HCT116 (cell line): ENCODE measurements at regions not wholly inside any gene's neighbourhood (a gene's known extent, or its start where the extent isn't known, plus 50 kb on each side); places are given as distances from the start of the nearest gene placed in this dataset.
"Not testable (repeated sequence)": the region's sequence is repeated elsewhere in the genome, so short reads cannot be mapped to it uniquely, and the experiment has no call there.

Experiments used
- CBX3 ChIP-seq: IDR thresholded peaks from 2 replicates; pipeline ENCODE4 v1.6.1; 2012; ENCODE audit warnings: low read depth
- EZH2 ChIP-seq: fragments of 200-600 bp; sonication (generic); IDR thresholded peaks from 2 replicates; pipeline ENCODE4 v1.6.1; 2017; ENCODE audit warnings: antibody characterized with exemption, mixed run types
- POLR2A ChIP-seq: IDR thresholded peaks from 2 replicates; pipeline ENCODE4 v1.7.0; 2011; ENCODE audit warnings: borderline replicate concordance; ENCODE audit not compliant: insufficient read depth, insufficient read length; ENCODE audit errors: extremely low read depth
- POLR2AphosphoS5 ChIP-seq: IDR thresholded peaks from 2 replicates; pipeline ENCODE4 v1.6.1; 2011; ENCODE audit warnings: mild to moderate bottlenecking, low read depth, low read length, moderate library complexity
- SIN3A ChIP-seq: IDR thresholded peaks from 2 replicates; pipeline ENCODE4 v1.6.1; 2012; ENCODE audit warnings: low read depth
- SRF ChIP-seq: IDR thresholded peaks from 2 replicates; pipeline ENCODE4 v1.6.1; 2012; ENCODE audit warnings: low read depth
- TF ChIP-seq, protein P1 (sequence below), 3 experiments: fragments of 200-600 bp in 1 of 3; sonication (generic) in 1 of 3; IDR thresholded peaks in 2 of 3; conservative IDR thresholded peaks in 1 of 3; 2 replicates each; pipeline ENCODE4 v1.5.1; 2012 to 2017; ENCODE audit warnings: low read depth in 2 of 3, low read length in 2 of 3, antibody characterized with exemption in 1 of 3, borderline replicate concordance in 1 of 3, control low read depth in 1 of 3, mild to moderate bottlenecking in 1 of 3, mixed read lengths in 1 of 3, mixed run types in 1 of 3, moderate library complexity in 1 of 3; ENCODE audit not compliant: insufficient read depth in 1 of 3
- TF ChIP-seq, protein P2 (sequence below): IDR thresholded peaks from 2 replicates; pipeline ENCODE4 v1.6.1; 2012; ENCODE audit warnings: low read depth

DNA sequence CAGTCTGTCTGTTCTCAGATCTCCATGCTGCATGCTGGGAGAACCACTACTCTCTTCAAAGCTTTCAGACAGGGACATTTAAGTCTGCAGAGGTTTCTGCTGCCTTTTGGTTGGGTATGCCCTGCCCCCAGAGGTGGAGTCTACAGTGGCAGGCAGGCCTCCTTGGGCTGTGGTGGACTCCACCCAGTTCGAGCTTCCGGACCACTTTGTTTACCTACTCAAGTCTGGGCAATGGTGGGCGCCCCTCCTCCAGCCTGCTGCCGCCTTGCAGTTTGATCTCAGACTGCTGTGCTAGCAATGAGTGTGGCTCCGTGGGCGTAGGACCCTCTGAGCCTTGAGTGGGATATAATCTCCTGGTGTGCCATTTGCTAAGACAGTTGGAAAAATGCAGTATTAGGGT, 317.1 kb downstream of the COL12A1 start:
- TF ChIP-seq, protein P1, sequence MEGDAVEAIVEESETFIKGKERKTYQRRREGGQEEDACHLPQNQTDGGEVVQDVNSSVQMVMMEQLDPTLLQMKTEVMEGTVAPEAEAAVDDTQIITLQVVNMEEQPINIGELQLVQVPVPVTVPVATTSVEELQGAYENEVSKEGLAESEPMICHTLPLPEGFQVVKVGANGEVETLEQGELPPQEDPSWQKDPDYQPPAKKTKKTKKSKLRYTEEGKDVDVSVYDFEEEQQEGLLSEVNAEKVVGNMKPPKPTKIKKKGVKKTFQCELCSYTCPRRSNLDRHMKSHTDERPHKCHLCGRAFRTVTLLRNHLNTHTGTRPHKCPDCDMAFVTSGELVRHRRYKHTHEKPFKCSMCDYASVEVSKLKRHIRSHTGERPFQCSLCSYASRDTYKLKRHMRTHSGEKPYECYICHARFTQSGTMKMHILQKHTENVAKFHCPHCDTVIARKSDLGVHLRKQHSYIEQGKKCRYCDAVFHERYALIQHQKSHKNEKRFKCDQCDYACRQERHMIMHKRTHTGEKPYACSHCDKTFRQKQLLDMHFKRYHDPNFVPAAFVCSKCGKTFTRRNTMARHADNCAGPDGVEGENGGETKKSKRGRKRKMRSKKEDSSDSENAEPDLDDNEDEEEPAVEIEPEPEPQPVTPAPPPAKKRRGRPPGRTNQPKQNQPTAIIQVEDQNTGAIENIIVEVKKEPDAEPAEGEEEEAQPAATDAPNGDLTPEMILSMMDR (IDR thresholded peaks at IDR 0.05 in 2 of 3, conservative IDR thresholded peaks at IDR 0.05 in 1 of 3; ENCODE audit: borderline replicate concordance in 1 of 3, insufficient read depth in 1 of 3, low read depth in 2 of 3, low read length in 2 of 3), result not testable (repeated sequence)
- not testable (repeated sequence) for TF ChIP-seq SRF, POLR2A, SIN3A, EZH2, CBX3, POLR2AphosphoS5
- TF ChIP-seq, protein P2, sequence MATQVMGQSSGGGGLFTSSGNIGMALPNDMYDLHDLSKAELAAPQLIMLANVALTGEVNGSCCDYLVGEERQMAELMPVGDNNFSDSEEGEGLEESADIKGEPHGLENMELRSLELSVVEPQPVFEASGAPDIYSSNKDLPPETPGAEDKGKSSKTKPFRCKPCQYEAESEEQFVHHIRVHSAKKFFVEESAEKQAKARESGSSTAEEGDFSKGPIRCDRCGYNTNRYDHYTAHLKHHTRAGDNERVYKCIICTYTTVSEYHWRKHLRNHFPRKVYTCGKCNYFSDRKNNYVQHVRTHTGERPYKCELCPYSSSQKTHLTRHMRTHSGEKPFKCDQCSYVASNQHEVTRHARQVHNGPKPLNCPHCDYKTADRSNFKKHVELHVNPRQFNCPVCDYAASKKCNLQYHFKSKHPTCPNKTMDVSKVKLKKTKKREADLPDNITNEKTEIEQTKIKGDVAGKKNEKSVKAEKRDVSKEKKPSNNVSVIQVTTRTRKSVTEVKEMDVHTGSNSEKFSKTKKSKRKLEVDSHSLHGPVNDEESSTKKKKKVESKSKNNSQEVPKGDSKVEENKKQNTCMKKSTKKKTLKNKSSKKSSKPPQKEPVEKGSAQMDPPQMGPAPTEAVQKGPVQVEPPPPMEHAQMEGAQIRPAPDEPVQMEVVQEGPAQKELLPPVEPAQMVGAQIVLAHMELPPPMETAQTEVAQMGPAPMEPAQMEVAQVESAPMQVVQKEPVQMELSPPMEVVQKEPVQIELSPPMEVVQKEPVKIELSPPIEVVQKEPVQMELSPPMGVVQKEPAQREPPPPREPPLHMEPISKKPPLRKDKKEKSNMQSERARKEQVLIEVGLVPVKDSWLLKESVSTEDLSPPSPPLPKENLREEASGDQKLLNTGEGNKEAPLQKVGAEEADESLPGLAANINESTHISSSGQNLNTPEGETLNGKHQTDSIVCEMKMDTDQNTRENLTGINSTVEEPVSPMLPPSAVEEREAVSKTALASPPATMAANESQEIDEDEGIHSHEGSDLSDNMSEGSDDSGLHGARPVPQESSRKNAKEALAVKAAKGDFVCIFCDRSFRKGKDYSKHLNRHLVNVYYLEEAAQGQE, result not testable (repeated sequence)
